Fibroblast of lung (primary cell): ENCODE measurements at regions not wholly inside any gene's neighbourhood (a gene's known extent, or its start where the extent isn't known, plus 50 kb on each side); places are given as distances from the start of the nearest gene placed in this dataset.

Experiments used
- EZH2 ChIP-seq: IDR thresholded peaks from 2 replicates; pipeline ENCODE4 v1.5.1; 2012; ENCODE audit warnings: low read length, control low read depth, mild to moderate bottlenecking; ENCODE audit errors: missing control alignments
- TF ChIP-seq, protein P1 (sequence below), 2 donors: IDR thresholded peaks in 1 of 2; conservative IDR thresholded peaks in 1 of 2; 1 replicate in 1 of 2; 2 replicates in 1 of 2; pipeline ENCODE4 v1.5.1; 2011 to 2012; ENCODE audit warnings: low read length in 2 of 2, control low read depth in 1 of 2, inconsistent platforms in 1 of 2, low read depth in 1 of 2, mild to moderate bottlenecking in 1 of 2

DNA sequence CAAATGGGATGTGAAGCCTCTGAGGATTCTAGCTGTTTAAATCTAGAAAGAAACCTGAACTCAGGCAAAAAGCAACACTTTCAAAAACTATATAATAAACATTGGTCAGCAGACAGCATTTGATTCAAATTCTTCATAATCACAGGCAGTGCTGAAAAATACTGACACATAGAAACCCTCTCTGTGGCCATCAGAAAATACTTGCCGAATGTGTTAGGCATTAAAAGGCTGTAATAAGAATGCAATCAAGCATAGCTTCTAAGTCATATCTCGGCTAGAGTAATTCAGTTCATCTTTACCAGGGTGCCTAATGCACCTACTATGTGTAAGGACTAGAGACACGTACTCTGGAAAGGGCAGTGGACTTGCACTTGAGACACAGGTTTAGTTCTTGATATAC is 405.3 kb upstream of the SGCD start:
- TF ChIP-seq, protein P1, sequence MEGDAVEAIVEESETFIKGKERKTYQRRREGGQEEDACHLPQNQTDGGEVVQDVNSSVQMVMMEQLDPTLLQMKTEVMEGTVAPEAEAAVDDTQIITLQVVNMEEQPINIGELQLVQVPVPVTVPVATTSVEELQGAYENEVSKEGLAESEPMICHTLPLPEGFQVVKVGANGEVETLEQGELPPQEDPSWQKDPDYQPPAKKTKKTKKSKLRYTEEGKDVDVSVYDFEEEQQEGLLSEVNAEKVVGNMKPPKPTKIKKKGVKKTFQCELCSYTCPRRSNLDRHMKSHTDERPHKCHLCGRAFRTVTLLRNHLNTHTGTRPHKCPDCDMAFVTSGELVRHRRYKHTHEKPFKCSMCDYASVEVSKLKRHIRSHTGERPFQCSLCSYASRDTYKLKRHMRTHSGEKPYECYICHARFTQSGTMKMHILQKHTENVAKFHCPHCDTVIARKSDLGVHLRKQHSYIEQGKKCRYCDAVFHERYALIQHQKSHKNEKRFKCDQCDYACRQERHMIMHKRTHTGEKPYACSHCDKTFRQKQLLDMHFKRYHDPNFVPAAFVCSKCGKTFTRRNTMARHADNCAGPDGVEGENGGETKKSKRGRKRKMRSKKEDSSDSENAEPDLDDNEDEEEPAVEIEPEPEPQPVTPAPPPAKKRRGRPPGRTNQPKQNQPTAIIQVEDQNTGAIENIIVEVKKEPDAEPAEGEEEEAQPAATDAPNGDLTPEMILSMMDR (conservative IDR thresholded peaks at IDR 0.05 in 1 of 2, IDR thresholded peaks at IDR 0.05 in 1 of 2; ENCODE audit: low read depth in 1 of 2, low read length in 2 of 2): no peak
- TF ChIP-seq EZH2: no peak
